ENCODE measurements at regions not wholly inside any gene's neighbourhood (a gene's known extent, or its start where the extent isn't known, plus 50 kb on each side); places are given as distances from the start of the nearest gene placed in this dataset.
A peak's percentile ranks its signal among the peaks of the same experiment; 100 is the strongest.

GRCh38 chr15:47968593-47968992, 152.2 kb upstream of the SLC24A5 start:
- Histone ChIP-seq H3K27me3 (no peaks in the 10 kb centered on the region), H3K4me1 (ENCODE audit: low read depth) (no peaks in the 10 kb centered on the region), H3K4me3 (no peak overlapping the region), H3K36me3 (no peaks in the 10 kb centered on the region), H3K27ac (no peak overlapping the region), H3K9me3 (ENCODE audit: low read depth) (no peaks in the 10 kb centered on the region)
- TF ChIP-seq CTCF (IDR thresholded peaks at IDR 0.05; ENCODE audit: low read depth, low read length), result no peak
- DNase-seq (ENCODE audit: low read depth in 1 of 2, low spot score in 1 of 2), result no peak

GRCh38 chr15:47971637-47972036, 149.2 kb upstream of the SLC24A5 start:
- TF ChIP-seq CTCF (IDR thresholded peaks at IDR 0.05; ENCODE audit: low read depth, low read length), result no peak

GRCh38 chr15:47972738-47973137, 148.1 kb upstream of the SLC24A5 start:
- Histone ChIP-seq H3K36me3 (no peaks in the 10 kb centered on the region), H3K4me3 (no peak overlapping the region), H3K4me1 (ENCODE audit: low read depth) (no peaks in the 10 kb centered on the region), H3K9me3 (ENCODE audit: low read depth) (no peaks in the 10 kb centered on the region), H3K27ac (no peak overlapping the region), H3K27me3 (no peaks in the 10 kb centered on the region)
- DNase-seq (ENCODE audit: low read depth in 1 of 2, low spot score in 1 of 2), result no peak
- TF ChIP-seq CTCF (IDR thresholded peaks at IDR 0.05; ENCODE audit: low read depth, low read length), result no peak

More at GRCh38 chr15:47971637-47972036, 149.2 kb upstream of the SLC24A5 start:
- no peak for DNase-seq (ENCODE audit: low read depth in 1 of 2, low spot score in 1 of 2)
- Histone ChIP-seq H3K9me3 (ENCODE audit: low read depth) (no peaks in the 10 kb centered on the region), H3K36me3 (no peaks in the 10 kb centered on the region), H3K27me3 (no peaks in the 10 kb centered on the region), H3K27ac (no peak overlapping the region), H3K4me1 (ENCODE audit: low read depth) (no peaks in the 10 kb centered on the region), H3K4me3 (no peak overlapping the region)

DNA sequence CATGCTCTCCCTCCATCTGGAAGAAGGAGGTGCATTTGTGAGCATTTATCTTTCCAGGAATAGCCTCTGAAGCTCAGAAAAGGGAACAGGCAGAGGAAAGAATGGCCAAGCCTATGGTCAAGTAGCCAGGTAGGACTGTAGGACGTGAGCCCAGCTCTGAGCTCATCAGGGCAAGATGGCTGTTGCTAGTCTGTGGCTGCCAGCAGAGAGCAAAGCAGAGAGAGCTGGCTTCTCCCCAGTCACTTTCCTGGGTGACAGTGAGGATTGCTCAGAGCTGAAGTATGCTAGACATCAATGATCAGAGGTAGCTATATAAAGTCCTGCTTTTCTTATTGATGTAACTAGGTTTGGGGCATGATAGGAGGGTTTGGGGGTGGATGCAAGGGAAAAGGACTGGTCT, 146.1 kb upstream of the SLC24A5 start:
- no peaks in the 10 kb centered on the region for H3K36me3 ChIP-seq
- no peaks in the 10 kb centered on the region for H3K4me1 ChIP-seq (ENCODE audit: low read depth)
- no peak overlapping the region for H3K27ac ChIP-seq
- H3K4me3 ChIP-seq, result no peak overlapping the region
- DNase-seq (ENCODE audit: low read depth in 1 of 2, low spot score in 1 of 2), result no peak
- TF ChIP-seq CTCF (IDR thresholded peaks at IDR 0.05; ENCODE audit: low read depth, low read length), result no peak
- H3K9me3 ChIP-seq (ENCODE audit: low read depth), result no peaks in the 10 kb centered on the region
- H3K27me3 ChIP-seq, result no peaks in the 10 kb centered on the region

DNA sequence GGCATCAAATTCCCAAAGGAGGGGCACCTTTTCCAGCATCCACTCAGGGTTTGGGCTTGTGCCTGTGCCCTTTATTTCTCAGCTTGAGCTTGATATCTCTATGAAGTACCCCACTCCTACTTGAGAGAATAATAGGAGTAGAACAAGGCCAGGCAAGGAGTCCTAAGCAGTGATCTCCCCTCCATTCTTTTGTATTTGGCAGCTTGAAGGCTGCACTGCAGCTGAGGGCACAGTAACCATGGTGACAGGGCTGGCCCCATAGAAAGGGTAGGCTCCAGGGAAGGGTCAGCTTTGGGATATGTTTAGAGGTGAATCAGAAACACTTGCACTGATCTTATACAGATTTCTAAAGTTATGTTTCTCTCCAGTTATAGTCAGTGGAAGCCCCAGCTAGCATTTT, 145.4 kb upstream of the SLC24A5 start:
- H3K4me1 ChIP-seq (ENCODE audit: low read depth), result no peaks in the 10 kb centered on the region
- H3K4me3 ChIP-seq, result no peak overlapping the region
- no peaks in the 10 kb centered on the region for H3K27me3 ChIP-seq
- H3K27ac ChIP-seq, result no peak overlapping the region
- TF ChIP-seq CTCF (IDR thresholded peaks at IDR 0.05; ENCODE audit: low read depth, low read length), result no peak
- no peaks in the 10 kb centered on the region for H3K9me3 ChIP-seq (ENCODE audit: low read depth)
- no peaks in the 10 kb centered on the region for H3K36me3 ChIP-seq
- peak in 1 of 2 donors; percentile 16 for DNase-seq (ENCODE audit: low read depth in 1 of 2, low spot score in 1 of 2)

- Histone ChIP-seq H3K4me3 (no peak overlapping the region), H3K27me3 (no peaks in the 10 kb centered on the region), H3K27ac (no peak overlapping the region), H3K9me3 (ENCODE audit: low read depth) (no peaks in the 10 kb centered on the region), H3K36me3 (no peaks in the 10 kb centered on the region), H3K4me1 (ENCODE audit: low read depth) (peaks cover 16% of the 10 kb centered on the region)
- TF ChIP-seq CTCF (IDR thresholded peaks at IDR 0.05; ENCODE audit: low read depth, low read length), result no peak
- no peak for DNase-seq (ENCODE audit: low read depth in 1 of 2, low spot score in 1 of 2)
These were observed 137.3 kb upstream of the SLC24A5 start for GRCh38 chr15:47983533-47983932.
